T-helper 2 cell treated with Interferon-gamma antibody and Interleukin-4, amounts not matched to agents 5 μg/mL and 100 μg/mL, for 36 hours (primary cell): ENCODE measurements at regions not wholly inside any gene's neighbourhood (a gene's known extent, or its start where the extent isn't known, plus 50 kb on each side); places are given as distances from the start of the nearest gene placed in this dataset.

Experiments
- DNase-seq: peaks from one replicate; pipeline ENCODE4 v3.0.0; 2021; ENCODE audit warnings: low spot score
- H3K27ac Mint-ChIP-seq: one replicate; pipeline ENCODE4 v1.8.0; 2021; ENCODE audit warnings: mild to moderate bottlenecking, mixed read lengths
- H3K27me3 Mint-ChIP-seq: one replicate; pipeline ENCODE4 v1.8.0; 2021; ENCODE audit warnings: low read depth, mixed read lengths
- H3K36me3 Mint-ChIP-seq: one replicate; pipeline ENCODE4 v1.8.0; 2021; ENCODE audit warnings: low read depth, mixed read lengths
- H3K4me1 Mint-ChIP-seq: one replicate; pipeline ENCODE4 v1.8.0; 2021; ENCODE audit warnings: low read depth, mixed read lengths
- H3K4me3 Mint-ChIP-seq: one replicate; pipeline ENCODE4 v1.8.0; 2022; ENCODE audit warnings: mild to moderate bottlenecking, moderate library complexity, mixed read lengths
- H3K9me3 Mint-ChIP-seq: one replicate; pipeline ENCODE4 v1.8.0; 2021; ENCODE audit warnings: mixed read lengths

DNA sequence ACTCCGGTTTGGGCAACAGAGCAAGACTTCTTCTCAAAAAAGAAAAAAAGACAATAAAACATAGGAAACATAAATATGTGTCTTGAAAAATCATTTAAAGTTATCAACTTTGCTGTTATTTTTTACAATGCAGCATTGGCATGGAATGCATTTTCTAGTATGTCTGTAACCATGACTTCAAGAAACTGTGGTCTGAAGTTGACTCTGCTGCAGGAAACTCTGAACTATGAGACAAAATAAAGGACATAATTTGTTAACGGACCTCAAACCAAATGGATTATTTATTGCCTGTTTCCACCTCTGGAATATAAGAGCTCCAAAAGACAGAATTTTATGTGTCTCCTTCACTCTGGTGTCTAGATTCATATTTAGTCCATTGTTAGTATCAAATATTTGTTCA is 79.1 kb downstream of the TRIB2 start:
- no peak overlapping the region for H3K4me3 Mint-ChIP-seq
- no peak for DNase-seq
- H3K27me3 Mint-ChIP-seq: peaks cover 2% of the 10 kb centered on the region
- no peak overlapping the region for H3K27ac Mint-ChIP-seq
- H3K36me3 Mint-ChIP-seq: no peaks in the 10 kb centered on the region
- H3K9me3 Mint-ChIP-seq: peaks cover 18% of the 10 kb centered on the region
- H3K4me1 Mint-ChIP-seq: no peaks in the 10 kb centered on the region

DNA sequence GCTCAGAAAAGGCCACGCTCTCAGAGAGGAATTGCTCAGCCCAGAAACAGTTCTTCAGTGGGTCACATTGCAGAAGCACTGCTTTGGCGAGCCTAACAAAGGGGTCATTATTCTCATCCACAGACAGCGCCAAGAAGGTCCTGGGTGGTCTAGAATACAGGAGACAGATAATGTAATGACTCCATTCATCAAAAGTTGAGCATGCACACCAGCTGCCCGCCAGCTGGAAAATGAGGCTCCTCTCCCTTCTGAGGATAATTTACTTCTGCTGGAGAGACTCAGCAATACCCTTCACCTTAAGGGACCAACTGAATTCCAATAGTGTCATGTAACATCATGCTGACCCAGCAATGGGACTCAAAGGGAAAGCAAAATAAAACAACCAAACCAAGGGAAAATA is 79.9 kb downstream of the TRIB2 start:
- Mint-ChIP-seq H3K4me1 (no peaks in the 10 kb centered on the region), H3K27me3 (peaks cover 2% of the 10 kb centered on the region), H3K36me3 (no peaks in the 10 kb centered on the region), H3K9me3 (peaks cover 26% of the 10 kb centered on the region), H3K27ac (no peak overlapping the region), H3K4me3 (no peak overlapping the region)
- DNase-seq: no peak

- Mint-ChIP-seq H3K4me3 (no peak overlapping the region), H3K9me3 (peaks cover 29% of the 10 kb centered on the region), H3K36me3 (no peaks in the 10 kb centered on the region), H3K27ac (no peak overlapping the region), H3K27me3 (peaks cover 2% of the 10 kb centered on the region), H3K4me1 (no peaks in the 10 kb centered on the region)
- DNase-seq: no peak
Measured at GRCh38 chr2:12797815-12798214, 81.1 kb downstream of the TRIB2 start.

DNA sequence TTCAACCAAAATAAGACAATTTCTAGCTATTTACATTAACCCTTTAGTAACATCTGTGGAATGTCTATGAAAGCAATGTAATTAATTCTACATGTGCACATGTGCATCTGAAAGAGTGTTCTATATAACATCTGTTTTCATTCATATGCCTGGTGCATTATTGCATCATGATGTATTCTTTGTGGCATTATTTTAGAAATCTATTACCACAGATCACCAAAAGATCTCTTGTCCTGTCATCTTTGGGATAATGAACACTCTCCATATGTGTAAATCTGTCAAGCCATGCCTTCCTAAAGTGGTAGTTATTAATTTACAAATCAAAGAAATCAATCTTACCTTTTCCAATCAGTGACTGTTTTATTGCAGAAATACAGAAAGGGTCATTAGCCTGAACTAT is 86.9 kb downstream of the TRIB2 start:
- Mint-ChIP-seq H3K9me3 (peaks cover 29% of the 10 kb centered on the region), H3K27ac (no peak overlapping the region), H3K36me3 (no peaks in the 10 kb centered on the region), H3K4me1 (no peaks in the 10 kb centered on the region), H3K4me3 (no peak overlapping the region), H3K27me3 (peaks cover 16% of the 10 kb centered on the region)
- DNase-seq: no peak

DNA sequence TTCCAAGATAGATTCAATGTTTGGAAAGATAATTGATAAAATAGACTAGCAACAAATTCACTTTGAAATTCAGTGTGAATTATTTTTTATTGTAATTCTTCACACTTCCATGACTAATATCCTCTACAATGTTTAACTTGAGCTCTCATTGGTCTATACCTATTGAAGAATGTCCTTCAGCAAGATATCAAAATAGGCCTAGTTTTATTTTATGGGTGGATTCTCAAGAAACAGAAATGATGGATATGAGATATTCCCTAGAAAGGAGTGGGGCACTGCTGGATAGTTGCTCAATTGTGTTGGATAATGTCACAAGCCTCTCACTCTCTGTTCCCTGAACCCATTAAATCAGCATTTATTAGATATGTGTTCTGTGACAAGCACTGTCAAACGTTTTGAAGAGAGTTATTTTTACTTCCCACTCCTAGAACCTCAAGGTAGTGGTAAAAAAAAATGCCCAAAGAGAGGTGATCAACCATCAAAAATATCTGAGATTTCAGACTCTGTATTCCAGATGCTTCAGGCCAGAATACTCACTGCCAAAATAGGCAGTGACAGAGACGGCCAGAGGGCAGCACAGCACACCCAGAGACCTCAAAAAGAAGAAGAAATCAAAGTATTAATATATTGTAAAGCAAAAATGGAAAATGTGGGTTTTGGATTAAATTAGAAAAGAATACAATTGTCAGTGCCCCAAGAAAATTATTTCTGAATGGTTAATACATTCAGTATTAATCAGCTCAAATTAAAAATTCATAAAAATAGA is 87.5 kb downstream of the TRIB2 start:
- DNase-seq: no peak
- Mint-ChIP-seq H3K27ac (no peak overlapping the region), H3K27me3 (peaks cover 16% of the 10 kb centered on the region), H3K9me3 (peaks cover 23% of the 10 kb centered on the region), H3K36me3 (no peaks in the 10 kb centered on the region), H3K4me3 (no peak overlapping the region), H3K4me1 (no peaks in the 10 kb centered on the region)

- no peak for DNase-seq
- Mint-ChIP-seq H3K4me1 (no peaks in the 10 kb centered on the region), H3K27ac (no peak overlapping the region)
Measured at GRCh38 chr2:12805033-12805432, 88.3 kb downstream of the TRIB2 start.

DNA sequence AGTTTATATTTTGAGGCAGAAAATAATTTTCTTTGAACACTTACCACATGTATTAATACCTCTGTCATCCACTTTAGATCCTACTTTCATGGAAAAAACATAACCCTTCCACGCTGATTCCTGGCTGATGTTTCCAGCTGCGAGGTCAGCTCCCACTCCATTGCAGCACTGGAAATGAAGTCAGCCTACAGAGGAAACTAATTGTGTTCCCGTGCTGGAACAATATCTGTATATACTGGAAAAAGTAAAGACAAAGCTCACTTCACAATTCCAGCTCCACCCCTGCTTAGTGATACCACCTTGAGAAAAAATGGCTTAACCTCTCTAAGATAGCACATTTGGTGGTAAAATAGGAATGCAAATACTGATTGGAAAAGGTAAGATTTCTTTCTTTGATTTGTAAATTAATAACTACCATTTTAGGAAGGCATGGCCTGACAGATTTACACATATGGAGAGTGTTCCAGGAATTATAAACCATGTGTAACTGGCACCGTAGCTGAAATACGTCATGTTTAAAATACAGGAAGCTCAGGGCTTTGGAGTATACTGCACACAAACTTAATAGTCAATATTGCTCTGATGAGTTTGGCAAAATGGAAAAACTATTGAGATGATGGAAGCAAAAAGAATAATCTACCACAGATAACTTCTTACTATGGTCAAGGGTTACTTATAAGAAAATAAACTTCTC is 90.0 kb downstream of the TRIB2 start:
- no peak overlapping the region for H3K27ac Mint-ChIP-seq
- peaks cover 22% of the 10 kb centered on the region for H3K27me3 Mint-ChIP-seq
- no peak overlapping the region for H3K4me3 Mint-ChIP-seq
- H3K4me1 Mint-ChIP-seq: no peaks in the 10 kb centered on the region
- no peaks in the 10 kb centered on the region for H3K36me3 Mint-ChIP-seq
- no peak for DNase-seq
- H3K9me3 Mint-ChIP-seq: peaks cover 5% of the 10 kb centered on the region

More at GRCh38 chr2:12805033-12805432, 88.3 kb downstream of the TRIB2 start:
- Mint-ChIP-seq H3K4me3 (no peak overlapping the region), H3K27me3 (peaks cover 20% of the 10 kb centered on the region), H3K9me3 (peaks cover 22% of the 10 kb centered on the region), H3K36me3 (no peaks in the 10 kb centered on the region)

- no peak overlapping the region for H3K4me3 Mint-ChIP-seq
Measured at GRCh38 chr2:12807907-12808810, 91.4 kb downstream of the TRIB2 start.

GRCh38 chr2:12809526-12809925 is 92.8 kb downstream of the TRIB2 start:
- H3K27me3 Mint-ChIP-seq: peaks cover 20% of the 10 kb centered on the region
- no peak overlapping the region for H3K27ac Mint-ChIP-seq
- no peak overlapping the region for H3K4me3 Mint-ChIP-seq
- no peaks in the 10 kb centered on the region for H3K9me3 Mint-ChIP-seq
- no peaks in the 10 kb centered on the region for H3K36me3 Mint-ChIP-seq
- no peaks in the 10 kb centered on the region for H3K4me1 Mint-ChIP-seq
- no peak for DNase-seq

More at GRCh38 chr2:12807907-12808810, 91.4 kb downstream of the TRIB2 start:
- H3K4me1 Mint-ChIP-seq: no peaks in the 10 kb centered on the region
- H3K27ac Mint-ChIP-seq: no peak overlapping the region
- DNase-seq: no peak
- no peaks in the 10 kb centered on the region for H3K9me3 Mint-ChIP-seq
- peaks cover 22% of the 10 kb centered on the region for H3K27me3 Mint-ChIP-seq
- no peaks in the 10 kb centered on the region for H3K36me3 Mint-ChIP-seq

GRCh38 chr2:12811916-12812315 is 95.2 kb downstream of the TRIB2 start:
- no peaks in the 10 kb centered on the region for H3K36me3 Mint-ChIP-seq
- no peaks in the 10 kb centered on the region for H3K4me1 Mint-ChIP-seq
- DNase-seq: no peak
- H3K27me3 Mint-ChIP-seq: peaks cover 16% of the 10 kb centered on the region
- no peaks in the 10 kb centered on the region for H3K9me3 Mint-ChIP-seq
- no peak overlapping the region for H3K4me3 Mint-ChIP-seq
- no peak overlapping the region for H3K27ac Mint-ChIP-seq

- Mint-ChIP-seq H3K36me3 (no peaks in the 10 kb centered on the region), H3K27ac (no peak overlapping the region), H3K4me3 (no peak overlapping the region), H3K9me3 (no peaks in the 10 kb centered on the region), H3K4me1 (no peaks in the 10 kb centered on the region), H3K27me3 (peaks cover 13% of the 10 kb centered on the region)
- no peak for DNase-seq
Measured at GRCh38 chr2:12813166-12813565, 96.4 kb downstream of the TRIB2 start.

DNA sequence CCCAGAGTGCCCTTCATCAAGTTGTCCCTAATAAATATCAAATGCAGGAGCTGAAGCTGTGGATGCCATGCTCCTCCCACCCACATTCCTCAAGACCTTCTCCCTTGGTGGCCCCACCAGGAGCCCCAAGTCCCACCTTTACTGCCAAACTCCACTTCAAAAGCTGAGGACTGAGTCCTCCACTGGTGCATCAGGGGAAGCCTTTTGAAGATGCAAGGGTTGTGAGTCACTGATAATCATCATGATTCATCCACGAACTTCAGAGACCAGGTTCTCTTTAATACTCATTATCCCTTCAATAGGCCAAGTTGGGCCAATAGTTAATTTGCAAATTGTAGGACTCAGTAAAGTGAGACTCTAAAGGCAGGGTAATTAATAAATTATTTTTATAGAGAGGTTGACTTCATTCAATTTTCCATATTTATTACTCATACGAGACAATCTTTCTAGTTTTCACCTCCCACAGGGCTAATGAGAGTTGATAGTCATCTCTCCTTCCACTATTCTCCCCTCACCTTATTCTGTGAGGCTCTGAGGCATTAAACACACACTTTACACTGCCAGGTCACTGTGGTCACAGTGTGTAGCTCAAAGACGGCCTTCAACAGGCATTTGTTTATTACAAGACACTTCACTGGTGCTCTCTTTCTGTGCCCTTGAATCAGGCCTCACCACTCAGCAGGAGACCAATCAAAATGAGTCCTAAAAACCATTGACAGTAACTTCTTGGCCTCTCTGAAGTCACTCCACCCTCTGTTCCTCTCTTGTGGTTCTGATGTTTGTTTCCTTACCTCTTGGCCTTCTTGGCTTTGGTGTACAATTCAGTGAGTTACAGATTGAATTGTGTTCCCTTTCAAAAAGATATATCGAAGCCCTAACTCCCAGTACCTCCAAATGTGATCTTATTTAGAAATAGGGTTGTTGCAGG is 99.9 kb downstream of the TRIB2 start:
- Mint-ChIP-seq H3K36me3 (no peaks in the 10 kb centered on the region), H3K9me3 (no peaks in the 10 kb centered on the region), H3K4me3 (no peak overlapping the region), H3K27me3 (peaks cover 20% of the 10 kb centered on the region), H3K4me1 (peaks cover 3% of the 10 kb centered on the region), H3K27ac (no peak overlapping the region)
- DNase-seq: no peak

DNA sequence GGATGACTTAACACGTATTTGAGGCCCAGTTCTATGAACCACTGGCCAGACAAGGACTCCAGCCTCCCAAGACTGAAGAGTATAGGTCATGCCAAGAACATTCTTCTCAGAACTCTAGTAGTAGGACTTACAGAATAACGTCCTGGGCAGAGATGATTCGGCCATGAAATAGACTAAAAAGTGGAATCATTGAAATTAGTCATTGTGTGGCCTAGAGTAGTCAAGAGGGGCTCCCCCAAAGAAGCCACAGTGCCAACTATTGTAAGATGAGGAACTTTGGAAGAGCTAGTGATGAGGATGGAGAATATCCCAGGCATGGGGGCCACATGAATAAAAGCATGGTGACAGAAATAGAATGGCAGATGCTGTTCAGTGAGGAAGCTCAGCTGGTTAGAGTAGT is 101.1 kb downstream of the TRIB2 start:
- no peak for DNase-seq
- Mint-ChIP-seq H3K4me1 (peaks cover 3% of the 10 kb centered on the region), H3K4me3 (no peak overlapping the region), H3K27me3 (peaks cover 25% of the 10 kb centered on the region), H3K36me3 (no peaks in the 10 kb centered on the region), H3K9me3 (no peaks in the 10 kb centered on the region), H3K27ac (no peak overlapping the region)
